Activated T-cell treated with anti-CD3 and anti-CD28 coated beads, Interleukin-2, amount 50 U/mL, for 4 hours (primary cell): ENCODE measurements at regions not wholly inside any gene's neighbourhood (a gene's known extent, or its start where the extent isn't known, plus 50 kb on each side); places are given as distances from the start of the nearest gene placed in this dataset.
"Not testable (repeated sequence)": the region's sequence is repeated elsewhere in the genome, so short reads cannot be mapped to it uniquely, and the experiment has no call there.

Experiments
- ATAC-seq, 2 donors: fragments of 200-7000 bp; cut with Tn5 transposase; one replicate each; pipeline ENCODE4 v1.10.0; 2021
- DNase-seq: peaks from one replicate; pipeline ENCODE4 v3.0.0-alpha.2; 2020
- H3K27me3 Mint-ChIP-seq: one replicate; pipeline ENCODE4 v1.8.0; 2021; ENCODE audit warnings: low read depth, mixed read lengths
- H3K36me3 Mint-ChIP-seq: one replicate; pipeline ENCODE4 v1.8.0; 2022; ENCODE audit warnings: mixed read lengths; ENCODE audit not compliant: insufficient read depth
- H3K4me1 Mint-ChIP-seq: one replicate; pipeline ENCODE4 v1.8.0; 2021; ENCODE audit warnings: low read depth, mixed read lengths
- H3K4me3 Mint-ChIP-seq: one replicate; pipeline ENCODE4 v1.8.0; 2021; ENCODE audit warnings: mild to moderate bottlenecking, moderate library complexity, mixed read lengths
- H3K9me3 Mint-ChIP-seq: one replicate; pipeline ENCODE4 v1.8.0; 2021; ENCODE audit warnings: mixed read lengths

DNA sequence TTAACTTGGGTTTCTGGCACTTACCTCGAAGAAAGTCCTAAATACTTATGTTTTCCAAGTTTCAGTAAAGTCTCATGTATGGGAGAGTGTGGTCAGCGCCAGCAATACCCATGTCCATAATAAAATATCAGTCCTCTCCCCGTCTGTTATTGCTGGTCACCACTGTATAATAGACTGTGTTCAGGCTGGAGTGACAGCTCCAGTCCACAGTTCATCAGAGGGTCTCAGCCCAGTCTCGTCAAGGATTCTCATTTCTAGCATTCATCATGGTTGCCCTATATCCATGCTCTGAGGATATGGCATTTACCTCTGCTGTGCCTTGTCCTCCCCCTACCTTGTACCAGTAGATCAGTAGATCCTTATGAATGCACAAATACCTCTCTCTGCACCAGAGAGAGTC, 384.5 kb downstream of the NPIPA7 start:
- H3K36me3 Mint-ChIP-seq = no peaks in the 10 kb centered on the region
- ATAC-seq (no peak), DNase-seq (no peak)
- H3K4me3 Mint-ChIP-seq = no peak overlapping the region
- peaks cover 5% of the 10 kb centered on the region for H3K9me3 Mint-ChIP-seq
- H3K4me1 Mint-ChIP-seq = no peaks in the 10 kb centered on the region
- H3K27me3 Mint-ChIP-seq = no peaks in the 10 kb centered on the region

DNA sequence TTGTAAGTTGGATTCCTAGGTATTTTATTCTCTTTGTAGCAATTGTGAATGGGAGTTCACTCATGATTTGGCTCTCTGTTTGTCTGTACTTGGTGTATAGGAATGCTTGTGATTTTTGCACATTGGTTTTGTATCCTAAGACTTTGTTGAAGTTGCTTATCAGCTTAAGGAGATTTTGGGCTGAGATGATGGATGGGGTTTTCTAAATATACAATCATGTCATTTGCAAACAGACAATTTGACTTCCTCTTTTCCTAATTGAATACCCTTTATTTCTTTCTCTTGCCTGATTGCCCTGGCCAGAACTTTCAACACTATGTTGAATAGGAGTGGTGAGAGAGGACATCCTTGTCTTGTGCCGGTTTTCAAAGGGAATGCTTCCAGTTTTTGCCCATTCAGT, 391.8 kb downstream of the NPIPA7 start:
- H3K36me3 Mint-ChIP-seq = not testable (repeated sequence)

DNA sequence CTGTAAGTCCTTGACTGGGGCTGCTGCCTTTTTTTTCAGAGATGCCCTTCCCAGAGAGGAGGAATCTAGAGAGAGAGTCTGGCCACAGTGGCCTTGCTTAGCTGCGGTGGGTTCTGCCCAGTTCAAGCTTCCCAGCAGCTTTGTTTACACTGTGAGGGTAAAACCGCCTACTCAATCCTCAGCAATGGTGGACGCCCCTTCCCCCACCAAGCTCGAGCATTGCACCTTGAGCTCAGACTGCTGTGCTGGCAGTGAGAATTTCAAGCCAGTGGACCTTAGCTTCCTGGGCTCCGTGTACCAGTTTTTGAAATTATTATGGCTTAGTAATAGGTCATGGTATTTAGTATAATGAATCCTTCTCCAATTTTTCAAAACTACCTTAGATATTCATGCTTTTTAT, 395.4 kb downstream of the NPIPA7 start:
- Mint-ChIP-seq H3K4me3 (no peak overlapping the region), H3K36me3 (no peaks in the 10 kb centered on the region), H3K4me1 (no peaks in the 10 kb centered on the region), H3K27me3 (peaks cover 15% of the 10 kb centered on the region), H3K9me3 (peaks cover 3% of the 10 kb centered on the region)
- ATAC-seq = no peak
- DNase-seq = no peak

More for the DNA sequence above, 391.8 kb downstream of the NPIPA7 start:
- not testable (repeated sequence) for H3K27me3 Mint-ChIP-seq, ATAC-seq, H3K4me3 Mint-ChIP-seq, DNase-seq, H3K4me1 Mint-ChIP-seq, H3K9me3 Mint-ChIP-seq

DNA sequence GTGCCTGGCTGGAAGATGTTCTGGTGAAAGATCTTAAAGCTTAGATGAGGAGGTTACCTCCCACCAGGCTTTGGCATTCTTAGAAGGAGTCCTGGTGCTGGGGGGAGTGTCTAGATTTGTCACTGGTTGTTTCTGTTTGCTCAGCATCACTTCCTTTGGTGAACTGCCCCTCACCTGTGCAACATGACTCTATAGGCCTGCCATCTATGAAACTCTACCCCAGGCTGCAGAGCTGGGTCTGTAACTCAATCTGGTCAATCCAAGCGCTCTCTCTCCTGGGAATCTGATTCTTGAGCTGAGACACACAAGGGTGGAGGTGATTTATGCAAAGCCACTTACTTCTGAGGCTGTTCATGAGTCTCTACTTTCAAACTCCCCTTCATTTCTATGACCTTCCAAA, 399.4 kb downstream of the NPIPA7 start:
- Mint-ChIP-seq H3K36me3 (no peaks in the 10 kb centered on the region), H3K27me3 (peaks cover 20% of the 10 kb centered on the region), H3K9me3 (peaks cover 3% of the 10 kb centered on the region), H3K4me3 (no peak overlapping the region), H3K4me1 (no peaks in the 10 kb centered on the region)
- ATAC-seq (no peak), DNase-seq (no peak)

DNA sequence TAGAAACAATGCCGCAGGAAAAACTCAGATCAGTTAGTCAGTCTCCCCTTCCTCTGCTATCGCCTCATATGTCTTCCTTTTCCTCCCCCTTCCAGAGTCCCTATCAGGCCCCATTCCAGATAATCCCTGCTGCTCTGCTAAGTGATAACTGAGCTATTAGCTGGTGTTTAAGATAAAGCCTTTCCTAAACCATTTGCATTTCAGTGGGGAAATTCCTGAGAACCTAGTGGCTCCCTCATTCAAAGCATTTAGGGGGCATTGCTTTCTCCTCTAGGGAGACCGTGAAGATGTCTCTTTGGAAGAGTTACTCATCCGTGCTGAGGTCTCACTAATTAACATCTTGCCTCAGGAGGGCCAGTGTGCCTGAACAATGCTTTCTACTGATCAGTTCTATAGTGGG, 401.6 kb downstream of the NPIPA7 start:
- H3K4me3 Mint-ChIP-seq = no peak overlapping the region
- no peak for DNase-seq
- no peaks in the 10 kb centered on the region for H3K4me1 Mint-ChIP-seq
- ATAC-seq = no peak
- H3K27me3 Mint-ChIP-seq = peaks cover 15% of the 10 kb centered on the region
- H3K9me3 Mint-ChIP-seq = peaks cover 3% of the 10 kb centered on the region
- no peaks in the 10 kb centered on the region for H3K36me3 Mint-ChIP-seq

DNA sequence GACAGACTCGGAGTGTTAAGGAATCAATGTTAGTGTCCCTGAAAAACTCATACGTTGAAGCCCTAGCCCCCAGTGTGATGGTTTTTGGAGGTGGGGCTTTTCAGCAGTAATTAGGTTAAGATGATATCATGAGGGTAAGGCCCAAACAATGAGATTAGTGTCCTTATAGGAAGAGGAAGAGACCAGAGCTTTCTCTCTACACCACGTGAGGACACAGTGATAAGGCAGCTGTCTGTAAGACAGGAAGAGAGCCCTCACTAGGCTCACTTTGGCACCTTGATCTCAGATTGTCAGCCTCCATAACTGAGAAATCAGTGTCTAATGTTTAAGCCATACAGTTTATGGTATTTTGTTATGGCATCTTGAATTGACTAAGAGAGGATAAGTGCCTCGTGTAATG, 403.2 kb downstream of the NPIPA7 start:
- ATAC-seq (no peak), DNase-seq (no peak)
- Mint-ChIP-seq H3K36me3 (no peaks in the 10 kb centered on the region), H3K9me3 (no peaks in the 10 kb centered on the region), H3K4me3 (no peak overlapping the region), H3K27me3 (peaks cover 9% of the 10 kb centered on the region), H3K4me1 (no peaks in the 10 kb centered on the region)

DNA sequence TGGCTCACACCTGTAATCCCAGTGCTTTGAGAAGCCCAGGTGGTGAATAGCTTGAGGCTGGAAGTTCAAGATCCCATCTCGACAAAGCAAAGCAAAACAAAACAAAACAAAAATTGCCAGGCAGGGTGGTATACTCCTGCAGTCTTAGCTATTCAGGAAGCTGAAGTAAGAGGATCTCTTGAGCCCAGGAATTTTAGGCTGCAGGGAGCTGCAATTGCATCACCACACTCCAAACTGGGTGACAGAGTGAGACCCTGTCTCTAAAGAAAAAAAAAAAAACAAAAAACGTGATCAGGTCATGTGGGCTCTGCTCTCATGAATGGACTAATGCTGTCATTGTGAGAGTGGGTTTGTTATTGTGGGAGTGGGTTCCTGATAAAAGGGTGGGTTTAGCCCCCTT, 409.1 kb downstream of the NPIPA7 start:
- no peaks in the 10 kb centered on the region for H3K36me3 Mint-ChIP-seq
- no peak for ATAC-seq
- no peaks in the 10 kb centered on the region for H3K27me3 Mint-ChIP-seq
- H3K4me3 Mint-ChIP-seq = no peak overlapping the region
- H3K9me3 Mint-ChIP-seq = peaks cover 9% of the 10 kb centered on the region
- H3K4me1 Mint-ChIP-seq = no peaks in the 10 kb centered on the region
- DNase-seq = no peak

DNA sequence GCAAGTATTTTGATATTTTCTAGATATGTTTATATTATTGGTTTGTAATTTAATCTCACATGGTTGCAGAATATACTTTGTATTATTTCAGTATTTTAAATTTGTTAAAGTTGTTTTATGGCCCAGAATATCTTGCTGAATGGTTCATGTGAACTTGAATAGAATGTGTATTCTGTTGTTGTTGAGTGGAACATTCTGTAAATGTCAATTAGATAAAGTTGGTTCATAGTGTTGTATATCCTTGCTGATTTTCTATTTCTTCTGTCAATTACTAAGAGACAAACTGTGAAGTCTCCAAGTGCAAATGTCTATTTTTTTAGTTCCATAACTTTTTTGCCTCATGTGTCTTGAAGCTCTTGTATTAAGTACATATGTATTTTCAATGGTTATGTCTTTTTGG, 411.7 kb downstream of the NPIPA7 start:
- H3K4me3 Mint-ChIP-seq = no peak overlapping the region
- H3K36me3 Mint-ChIP-seq = no peaks in the 10 kb centered on the region
- peaks cover 3% of the 10 kb centered on the region for H3K27me3 Mint-ChIP-seq
- no peaks in the 10 kb centered on the region for H3K4me1 Mint-ChIP-seq
- ATAC-seq (no peak), DNase-seq (no peak)
- peaks cover 9% of the 10 kb centered on the region for H3K9me3 Mint-ChIP-seq

DNA sequence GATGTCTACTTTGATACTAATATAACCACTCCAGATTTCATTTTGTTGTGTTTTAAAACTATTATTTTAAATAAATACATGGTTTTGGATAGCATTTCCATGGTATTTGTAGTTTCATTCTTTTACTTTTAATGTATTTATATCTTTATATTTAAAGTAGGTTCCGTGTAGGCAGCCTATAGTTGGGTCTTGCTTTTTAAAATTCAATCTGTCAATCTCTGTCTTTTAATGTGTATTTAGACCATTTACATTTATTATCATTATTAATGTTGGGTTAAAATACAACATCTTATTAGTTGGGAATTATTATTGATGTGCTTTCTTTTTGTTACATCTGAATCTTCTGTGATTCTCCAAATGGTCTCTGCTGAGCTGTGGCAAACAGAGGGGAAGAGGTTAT, 412.1 kb downstream of the NPIPA7 start:
- Mint-ChIP-seq H3K4me3 (no peak overlapping the region), H3K9me3 (peaks cover 9% of the 10 kb centered on the region), H3K4me1 (no peaks in the 10 kb centered on the region), H3K27me3 (peaks cover 3% of the 10 kb centered on the region), H3K36me3 (no peaks in the 10 kb centered on the region)
- no peak for ATAC-seq
- DNase-seq = no peak

DNA sequence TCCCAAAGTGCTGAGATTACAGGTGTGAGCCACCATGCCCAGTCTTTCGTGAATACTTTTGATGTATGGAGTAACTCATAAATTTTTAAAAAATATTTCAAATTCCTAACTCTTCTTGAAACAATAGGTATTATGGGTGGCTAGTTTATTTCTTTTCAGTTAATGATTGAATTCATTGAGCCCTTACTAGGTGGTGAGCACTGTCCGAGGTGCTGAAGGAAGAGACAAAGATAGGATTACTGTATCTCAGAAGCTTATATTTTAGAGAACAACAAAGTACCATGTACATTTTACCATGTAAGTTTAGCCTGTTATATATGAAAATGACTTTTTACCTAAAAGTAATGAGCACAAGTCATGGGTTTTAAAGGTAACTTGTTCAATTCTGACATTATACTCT, 418.3 kb downstream of the NPIPA7 start:
- ATAC-seq (no peak), DNase-seq (no peak)
- H3K4me1 Mint-ChIP-seq = no peaks in the 10 kb centered on the region
- no peaks in the 10 kb centered on the region for H3K36me3 Mint-ChIP-seq
- peaks cover 3% of the 10 kb centered on the region for H3K27me3 Mint-ChIP-seq
- H3K9me3 Mint-ChIP-seq = no peaks in the 10 kb centered on the region
- no peak overlapping the region for H3K4me3 Mint-ChIP-seq

DNA sequence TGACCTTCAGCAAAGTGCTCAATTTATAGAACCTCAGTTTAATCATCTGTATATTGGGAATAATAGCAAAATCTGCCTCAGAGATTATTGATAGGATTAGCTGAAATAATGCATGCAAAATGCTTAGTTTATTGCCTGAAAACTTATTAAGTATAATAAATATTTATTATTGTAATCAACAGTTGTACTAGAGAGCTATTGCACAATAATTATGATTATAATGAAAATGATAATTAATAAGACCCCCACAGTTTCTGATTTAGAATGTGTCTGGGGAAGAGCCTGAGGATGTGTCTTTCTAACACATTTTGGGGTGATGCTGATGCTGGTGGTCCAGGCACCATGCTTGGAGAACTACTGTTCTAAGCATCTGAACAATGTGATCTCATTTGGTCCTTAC, 419.6 kb downstream of the NPIPA7 start:
- no peaks in the 10 kb centered on the region for H3K36me3 Mint-ChIP-seq
- H3K4me1 Mint-ChIP-seq = no peaks in the 10 kb centered on the region
- DNase-seq = no peak
- no peak overlapping the region for H3K4me3 Mint-ChIP-seq
- peaks cover 2% of the 10 kb centered on the region for H3K27me3 Mint-ChIP-seq
- ATAC-seq = no peak
- peaks cover 2% of the 10 kb centered on the region for H3K9me3 Mint-ChIP-seq

DNA sequence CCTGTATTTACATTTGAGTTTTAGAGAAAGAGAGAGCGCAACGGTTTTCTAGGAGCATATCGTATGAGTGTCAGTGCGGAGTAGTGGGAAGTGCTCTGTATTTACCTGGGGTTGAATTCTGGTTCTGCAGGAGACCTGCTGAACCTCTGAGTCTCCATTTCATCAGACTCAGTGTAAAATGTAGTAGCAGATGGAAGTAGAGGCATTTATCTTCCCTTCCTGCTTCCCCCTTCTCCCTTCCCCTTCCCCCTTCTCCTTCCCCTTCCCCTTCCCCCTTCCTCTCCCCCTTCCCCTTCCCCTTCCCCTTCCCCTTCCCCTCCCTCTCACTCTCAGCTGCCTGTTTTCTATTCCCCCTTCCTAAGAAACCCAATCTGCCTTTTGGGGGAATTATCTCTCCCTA, 426.9 kb downstream of the NPIPA7 start:
- no peaks in the 10 kb centered on the region for H3K4me1 Mint-ChIP-seq

DNA sequence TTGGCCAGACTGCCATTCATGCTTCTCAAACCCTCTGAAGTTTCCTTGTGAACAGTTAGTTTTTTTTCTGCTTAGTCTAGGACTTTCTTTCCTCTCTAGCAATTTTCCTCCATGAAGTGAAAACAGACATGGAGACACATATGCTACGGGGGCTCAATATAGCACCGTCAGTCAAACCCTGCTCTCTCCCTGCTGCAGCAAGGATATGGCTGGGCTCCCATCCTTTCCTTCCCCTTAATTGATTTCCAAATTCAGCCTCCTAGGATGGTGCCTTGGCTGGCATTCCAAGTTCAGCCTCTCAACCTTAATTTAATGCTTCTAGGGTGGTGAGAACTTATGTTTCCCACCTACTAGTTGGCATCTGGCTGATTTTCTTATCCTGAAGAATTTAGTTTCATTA, 436.7 kb downstream of the NPIPA7 start:
- DNase-seq = no peak
- ATAC-seq = no peak
- Mint-ChIP-seq H3K9me3 (peaks cover 11% of the 10 kb centered on the region), H3K27me3 (peaks cover 4% of the 10 kb centered on the region), H3K36me3 (no peaks in the 10 kb centered on the region), H3K4me1 (no peaks in the 10 kb centered on the region), H3K4me3 (no peak overlapping the region)

More for the DNA sequence above, 426.9 kb downstream of the NPIPA7 start:
- Mint-ChIP-seq H3K36me3 (no peaks in the 10 kb centered on the region), H3K27me3 (peaks cover 11% of the 10 kb centered on the region), H3K4me3 (no peak overlapping the region), H3K9me3 (peaks cover 3% of the 10 kb centered on the region)
- DNase-seq (no peak), ATAC-seq (no peak)

DNA sequence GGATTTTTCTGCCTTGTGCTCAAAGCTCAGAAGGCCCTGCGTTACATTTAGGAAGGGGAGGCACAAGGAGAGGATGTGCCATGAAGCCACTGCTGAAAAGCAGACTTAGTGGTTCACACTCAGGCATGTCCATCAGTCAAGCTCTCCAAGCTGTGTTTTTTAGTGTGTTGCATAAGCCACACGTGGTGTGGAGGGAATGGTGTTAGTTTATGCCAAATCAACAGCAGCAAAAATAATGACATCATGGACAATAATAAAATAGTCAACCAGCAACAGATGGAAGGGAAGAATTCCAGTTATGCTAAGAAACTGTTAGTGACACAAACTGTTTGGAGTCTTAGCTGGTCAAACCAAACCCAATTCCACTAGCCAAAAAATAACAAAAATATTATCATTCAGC, 438.3 kb downstream of the NPIPA7 start:
- Mint-ChIP-seq H3K4me1 (no peaks in the 10 kb centered on the region), H3K36me3 (no peaks in the 10 kb centered on the region), H3K4me3 (no peak overlapping the region), H3K27me3 (peaks cover 4% of the 10 kb centered on the region), H3K9me3 (peaks cover 23% of the 10 kb centered on the region)
- no peak for DNase-seq
- no peak for ATAC-seq

DNA sequence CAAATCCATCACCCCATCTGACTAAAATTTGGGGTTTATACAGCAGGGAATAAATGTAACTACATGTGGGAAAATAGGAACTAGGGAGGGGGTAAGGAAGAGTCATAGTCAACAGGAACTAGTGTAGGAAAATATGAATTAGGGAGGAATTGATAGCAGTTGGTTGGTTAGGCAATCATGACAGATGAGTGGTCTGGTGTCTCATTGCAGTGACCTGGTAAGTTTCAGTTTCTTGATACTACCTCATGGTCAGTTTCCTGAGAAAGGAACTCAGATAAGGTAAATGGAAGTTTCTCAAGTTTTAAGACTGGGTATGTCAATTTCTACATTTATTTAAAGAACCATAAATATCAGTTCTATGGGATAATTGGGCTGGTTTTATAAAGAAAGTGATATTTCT, 442.3 kb downstream of the NPIPA7 start:
- peaks cover 23% of the 10 kb centered on the region for H3K9me3 Mint-ChIP-seq
- no peak for ATAC-seq
- H3K4me3 Mint-ChIP-seq = no peak overlapping the region
- peaks cover 8% of the 10 kb centered on the region for H3K27me3 Mint-ChIP-seq
- H3K36me3 Mint-ChIP-seq = no peaks in the 10 kb centered on the region
- no peak for DNase-seq
- H3K4me1 Mint-ChIP-seq = no peaks in the 10 kb centered on the region

DNA sequence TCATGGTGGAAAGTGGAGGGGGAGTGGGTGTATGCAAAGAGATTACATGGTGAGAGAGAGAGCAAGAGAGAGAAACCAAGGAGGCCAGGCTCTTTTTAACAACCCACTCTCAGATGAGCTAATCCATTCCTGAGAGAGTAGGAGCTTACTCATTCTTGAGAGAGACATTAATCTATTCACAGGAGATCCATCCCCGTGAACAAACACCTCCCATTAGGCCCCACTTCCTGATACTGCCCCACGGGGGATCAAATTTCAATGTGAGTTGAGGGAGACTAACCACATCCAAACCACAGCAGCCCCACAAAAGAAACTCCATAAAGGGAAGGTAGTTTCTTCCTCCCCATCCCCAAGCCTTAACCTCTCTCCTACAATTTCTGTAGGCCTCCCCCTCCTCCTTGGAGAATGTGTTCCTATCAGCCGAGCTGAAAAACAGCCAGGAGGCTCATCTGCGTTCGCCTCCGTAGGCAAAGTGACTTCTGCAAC, 450.0 kb downstream of the NPIPA7 start:
- DNase-seq = no peak

More for the DNA sequence above, 450.0 kb downstream of the NPIPA7 start:
- H3K4me3 Mint-ChIP-seq = no peak overlapping the region
- H3K36me3 Mint-ChIP-seq = no peaks in the 10 kb centered on the region
- H3K9me3 Mint-ChIP-seq = no peaks in the 10 kb centered on the region
- ATAC-seq = no peak
- peaks cover 31% of the 10 kb centered on the region for H3K27me3 Mint-ChIP-seq
- H3K4me1 Mint-ChIP-seq = no peaks in the 10 kb centered on the region
